ENCODE measurements at regions not wholly inside any gene's neighbourhood (a gene's known extent, or its start where the extent isn't known, plus 50 kb on each side); places are given as distances from the start of the nearest gene placed in this dataset.
"Not testable (repeated sequence)": the region's sequence is repeated elsewhere in the genome, so short reads cannot be mapped to it uniquely, and the experiment has no call there.

- TF ChIP-seq, protein P1, sequence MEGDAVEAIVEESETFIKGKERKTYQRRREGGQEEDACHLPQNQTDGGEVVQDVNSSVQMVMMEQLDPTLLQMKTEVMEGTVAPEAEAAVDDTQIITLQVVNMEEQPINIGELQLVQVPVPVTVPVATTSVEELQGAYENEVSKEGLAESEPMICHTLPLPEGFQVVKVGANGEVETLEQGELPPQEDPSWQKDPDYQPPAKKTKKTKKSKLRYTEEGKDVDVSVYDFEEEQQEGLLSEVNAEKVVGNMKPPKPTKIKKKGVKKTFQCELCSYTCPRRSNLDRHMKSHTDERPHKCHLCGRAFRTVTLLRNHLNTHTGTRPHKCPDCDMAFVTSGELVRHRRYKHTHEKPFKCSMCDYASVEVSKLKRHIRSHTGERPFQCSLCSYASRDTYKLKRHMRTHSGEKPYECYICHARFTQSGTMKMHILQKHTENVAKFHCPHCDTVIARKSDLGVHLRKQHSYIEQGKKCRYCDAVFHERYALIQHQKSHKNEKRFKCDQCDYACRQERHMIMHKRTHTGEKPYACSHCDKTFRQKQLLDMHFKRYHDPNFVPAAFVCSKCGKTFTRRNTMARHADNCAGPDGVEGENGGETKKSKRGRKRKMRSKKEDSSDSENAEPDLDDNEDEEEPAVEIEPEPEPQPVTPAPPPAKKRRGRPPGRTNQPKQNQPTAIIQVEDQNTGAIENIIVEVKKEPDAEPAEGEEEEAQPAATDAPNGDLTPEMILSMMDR (IDR thresholded peaks at IDR 0.05; ENCODE audit: borderline replicate concordance, extremely low read depth, insufficient read depth) = no peak
- FAIRE-seq = no peak
- Histone ChIP-seq H3K4me1 (ENCODE audit: control insufficient read depth in 2 of 3, insufficient read depth in 2 of 3, low read depth in 1 of 3, low read length in 3 of 3) (no peaks in the 10 kb centered on the region), H3K9ac (ENCODE audit: low read length in 3 of 3) (no peak overlapping the region), H3K4me3 (ENCODE audit: low read length in 3 of 3) (no peak overlapping the region), H3K27me3 (ENCODE audit: control insufficient read depth, insufficient read depth, low read length) (no peaks in the 10 kb centered on the region), H3K36me3 (ENCODE audit: control insufficient read depth in 2 of 3, insufficient read depth in 3 of 3, low read length in 3 of 3) (no peaks in the 10 kb centered on the region), H3K27ac (ENCODE audit: low read depth in 2 of 2, low read length in 2 of 2) (no peak overlapping the region), H3K9me3 (ENCODE audit: control insufficient read depth in 2 of 3, insufficient read depth in 1 of 3, low read length in 3 of 3) (no peaks in the 10 kb centered on the region)
- intact Hi-C loops (cut with DNase I) = no loop called here
- DNase-seq = no peak
Observed at GRCh38 chr1:70581661-70582060, 170.6 kb downstream of the CTH start.

GRCh38 chr1:70583522-70583921 is 172.5 kb downstream of the CTH start:
- H3K4me3 ChIP-seq (ENCODE audit: low read length in 3 of 3) = no peak overlapping the region
- DNase-seq (peak in 1 of 5 donors; percentile 3), FAIRE-seq (no peak)
- H3K27me3 ChIP-seq (ENCODE audit: control insufficient read depth, insufficient read depth, low read length) = no peaks in the 10 kb centered on the region
- no peaks in the 10 kb centered on the region for H3K36me3 ChIP-seq (ENCODE audit: control insufficient read depth in 2 of 3, insufficient read depth in 3 of 3, low read length in 3 of 3)
- H3K4me1 ChIP-seq (ENCODE audit: control insufficient read depth in 2 of 3, insufficient read depth in 2 of 3, low read depth in 1 of 3, low read length in 3 of 3) = no peaks in the 10 kb centered on the region
- TF ChIP-seq, protein P1 (IDR thresholded peaks at IDR 0.05; ENCODE audit: borderline replicate concordance, extremely low read depth, insufficient read depth) = no peak
- no peak overlapping the region for H3K9ac ChIP-seq (ENCODE audit: low read length in 3 of 3)
- H3K9me3 ChIP-seq (ENCODE audit: control insufficient read depth in 2 of 3, insufficient read depth in 1 of 3, low read length in 3 of 3) = no peaks in the 10 kb centered on the region
- no peak overlapping the region for H3K27ac ChIP-seq (ENCODE audit: low read depth in 2 of 2, low read length in 2 of 2)
- intact Hi-C loops (cut with DNase I) = no loop called here

DNA sequence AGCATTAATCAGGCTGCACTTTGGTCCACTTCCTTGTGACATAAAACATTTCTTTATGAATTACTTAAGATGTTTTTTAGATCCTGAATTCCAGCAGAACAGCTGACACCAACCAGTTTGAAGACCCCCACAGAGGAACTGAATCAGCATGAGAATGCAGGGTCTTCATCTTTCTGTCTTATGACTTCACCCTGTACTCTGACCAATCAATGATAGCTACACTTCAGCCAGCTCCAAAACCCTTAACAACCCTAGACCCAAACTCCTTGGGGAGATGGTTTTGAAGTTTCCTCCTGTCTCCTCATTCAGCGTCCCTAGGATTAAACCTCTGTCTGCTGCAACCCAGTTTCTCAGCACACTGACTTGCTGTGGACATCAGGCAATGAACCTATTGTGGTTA is 175.0 kb downstream of the CTH start:
- Histone ChIP-seq H3K36me3 (ENCODE audit: control insufficient read depth in 2 of 3, insufficient read depth in 3 of 3, low read length in 3 of 3) (no peaks in the 10 kb centered on the region), H3K27ac (ENCODE audit: low read depth in 2 of 2, low read length in 2 of 2) (no peak overlapping the region), H3K27me3 (ENCODE audit: control insufficient read depth, insufficient read depth, low read length) (no peaks in the 10 kb centered on the region), H3K9me3 (ENCODE audit: control insufficient read depth in 2 of 3, insufficient read depth in 1 of 3, low read length in 3 of 3) (no peaks in the 10 kb centered on the region), H3K4me3 (ENCODE audit: low read length in 3 of 3) (no peak overlapping the region), H3K9ac (ENCODE audit: low read length in 3 of 3) (no peak overlapping the region), H3K4me1 (ENCODE audit: control insufficient read depth in 2 of 3, insufficient read depth in 2 of 3, low read depth in 1 of 3, low read length in 3 of 3) (no peaks in the 10 kb centered on the region)
- intact Hi-C loops (cut with DNase I) = no loop called here
- TF ChIP-seq, protein P1 (IDR thresholded peaks at IDR 0.05; ENCODE audit: borderline replicate concordance, extremely low read depth, insufficient read depth) = no peak
- FAIRE-seq (no peak), DNase-seq (no peak)

DNA sequence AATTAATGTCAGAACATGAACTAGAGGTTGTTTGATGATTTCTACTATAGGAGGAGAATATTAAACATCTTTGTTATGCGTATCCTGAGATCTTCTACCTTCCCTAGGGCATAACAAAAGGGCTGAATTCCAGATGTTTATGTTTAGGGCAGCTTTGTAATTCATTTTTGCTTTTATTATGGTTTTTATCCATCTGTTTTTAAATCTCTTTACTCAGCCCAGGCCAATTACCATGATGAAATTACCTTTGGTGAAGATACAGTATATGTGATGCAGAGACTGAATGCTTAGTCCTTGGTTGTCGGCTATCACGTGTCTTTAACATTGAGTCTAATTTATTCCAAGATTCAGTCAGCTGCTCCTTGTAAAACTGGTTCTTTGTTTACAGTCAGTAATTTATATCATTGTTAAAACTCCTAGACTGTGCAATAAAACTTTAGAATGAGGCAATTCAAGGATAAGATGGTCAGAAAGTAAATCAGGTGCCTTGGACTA is 176.9 kb downstream of the CTH start:
- no peaks in the 10 kb centered on the region for H3K36me3 ChIP-seq (ENCODE audit: control insufficient read depth in 2 of 3, insufficient read depth in 3 of 3, low read length in 3 of 3)
- TF ChIP-seq, protein P1 (IDR thresholded peaks at IDR 0.05; ENCODE audit: borderline replicate concordance, extremely low read depth, insufficient read depth) = no peak
- no peak overlapping the region for H3K27ac ChIP-seq (ENCODE audit: low read depth in 2 of 2, low read length in 2 of 2)
- H3K9ac ChIP-seq (ENCODE audit: low read length in 3 of 3) = no peak overlapping the region
- no peaks in the 10 kb centered on the region for H3K9me3 ChIP-seq (ENCODE audit: control insufficient read depth in 2 of 3, insufficient read depth in 1 of 3, low read length in 3 of 3)
- DNase-seq (peak in 2 of 5 donors; percentile 13 to 19), FAIRE-seq (no peak)
- no peak overlapping the region for H3K4me3 ChIP-seq (ENCODE audit: low read length in 3 of 3)
- H3K27me3 ChIP-seq (ENCODE audit: control insufficient read depth, insufficient read depth, low read length) = no peaks in the 10 kb centered on the region
- H3K4me1 ChIP-seq (ENCODE audit: control insufficient read depth in 2 of 3, insufficient read depth in 2 of 3, low read depth in 1 of 3, low read length in 3 of 3) = no peaks in the 10 kb centered on the region
- intact Hi-C loops (cut with DNase I) = no loop called here

- DNase-seq; H3K4me3 ChIP-seq (ENCODE audit: low read length in 3 of 3); H3K27ac ChIP-seq (ENCODE audit: low read depth in 2 of 2, low read length in 2 of 2); H3K27me3 ChIP-seq (ENCODE audit: control insufficient read depth, insufficient read depth, low read length); intact Hi-C loops (cut with DNase I); FAIRE-seq; H3K36me3 ChIP-seq (ENCODE audit: control insufficient read depth in 2 of 3, insufficient read depth in 3 of 3, low read length in 3 of 3); H3K4me1 ChIP-seq (ENCODE audit: control insufficient read depth in 2 of 3, insufficient read depth in 2 of 3, low read depth in 1 of 3, low read length in 3 of 3); H3K9ac ChIP-seq (ENCODE audit: low read length in 3 of 3); H3K9me3 ChIP-seq (ENCODE audit: control insufficient read depth in 2 of 3, insufficient read depth in 1 of 3, low read length in 3 of 3): not testable (repeated sequence)
Observed at GRCh38 chr1:70593551-70593950, 182.5 kb downstream of the CTH start.

Measured in kidney (tissue), 13 donors.